ENCODE measurements at regions not wholly inside any gene's neighbourhood (a gene's known extent, or its start where the extent isn't known, plus 50 kb on each side); places are given as distances from the start of the nearest gene placed in this dataset.

GRCh38 chr5:8508231-8508630 is 639.3 kb downstream of the MTRR start:
- TF ChIP-seq CTCF (IDR thresholded peaks at IDR 0.05; ENCODE audit: insufficient read depth, low read length, poor library complexity, severe bottlenecking): no peak
- Histone ChIP-seq H3K36me3 (ENCODE audit: control insufficient read depth, insufficient read depth, low read length) (no peaks in the 10 kb centered on the region), H3K27me3 (replicated peaks; ENCODE audit: control insufficient read depth, insufficient read depth, low read length) (no peaks in the 10 kb centered on the region), H3K4me3 (replicated peaks; ENCODE audit: low read depth, low read length) (no peak overlapping the region)
- no peak for DNase-seq (ENCODE audit: extremely low read depth, insufficient read length)

GRCh38 chr5:8516356-8516755 is 647.4 kb downstream of the MTRR start:
- Histone ChIP-seq H3K4me3 (replicated peaks; ENCODE audit: low read depth, low read length) (no peak overlapping the region), H3K27me3 (replicated peaks; ENCODE audit: control insufficient read depth, insufficient read depth, low read length) (no peaks in the 10 kb centered on the region), H3K36me3 (ENCODE audit: control insufficient read depth, insufficient read depth, low read length) (no peaks in the 10 kb centered on the region)
- no peak for DNase-seq (ENCODE audit: extremely low read depth, insufficient read length)
- no peak for TF ChIP-seq CTCF (IDR thresholded peaks at IDR 0.05; ENCODE audit: insufficient read depth, low read length, poor library complexity, severe bottlenecking)

DNA sequence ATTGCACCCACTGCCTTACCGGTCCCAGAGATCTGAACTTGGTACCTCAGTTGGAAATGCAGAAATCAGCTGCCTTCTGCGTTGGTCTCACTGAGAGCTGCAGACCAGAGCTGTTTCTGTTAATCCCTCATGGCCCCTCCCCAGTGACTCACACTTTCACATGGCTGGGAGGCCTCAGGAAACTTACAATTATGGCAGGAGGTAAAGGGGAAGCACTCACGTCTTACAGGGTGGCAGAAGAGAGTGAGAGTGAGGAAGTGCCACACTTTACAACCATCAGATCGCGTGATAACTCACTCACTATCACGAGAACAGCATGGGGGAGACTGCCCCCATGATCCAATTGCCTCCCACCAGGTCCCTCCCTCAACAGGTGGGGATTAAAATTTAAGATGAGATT is 648.5 kb downstream of the MTRR start:
- TF ChIP-seq CTCF (IDR thresholded peaks at IDR 0.05; ENCODE audit: insufficient read depth, low read length, poor library complexity, severe bottlenecking): no peak
- no peak for DNase-seq (ENCODE audit: extremely low read depth, insufficient read length)
- no peaks in the 10 kb centered on the region for H3K27me3 ChIP-seq (replicated peaks; ENCODE audit: control insufficient read depth, insufficient read depth, low read length)
- H3K36me3 ChIP-seq (ENCODE audit: control insufficient read depth, insufficient read depth, low read length): no peaks in the 10 kb centered on the region
- H3K4me3 ChIP-seq (replicated peaks; ENCODE audit: low read depth, low read length): no peak overlapping the region

- Histone ChIP-seq H3K27me3 (replicated peaks; ENCODE audit: control insufficient read depth, insufficient read depth, low read length) (no peaks in the 10 kb centered on the region), H3K36me3 (ENCODE audit: control insufficient read depth, insufficient read depth, low read length) (no peaks in the 10 kb centered on the region), H3K4me3 (replicated peaks; ENCODE audit: low read depth, low read length) (no peak overlapping the region)
- DNase-seq (ENCODE audit: extremely low read depth, insufficient read length): no peak
- TF ChIP-seq CTCF (IDR thresholded peaks at IDR 0.05; ENCODE audit: insufficient read depth, low read length, poor library complexity, severe bottlenecking): no peak
Observed at GRCh38 chr5:8520917-8521316, 652.0 kb downstream of the MTRR start.

- Histone ChIP-seq H3K27me3 (replicated peaks; ENCODE audit: control insufficient read depth, insufficient read depth, low read length) (no peaks in the 10 kb centered on the region), H3K4me3 (replicated peaks; ENCODE audit: low read depth, low read length) (no peak overlapping the region), H3K36me3 (ENCODE audit: control insufficient read depth, insufficient read depth, low read length) (no peaks in the 10 kb centered on the region)
- no peak for TF ChIP-seq CTCF (IDR thresholded peaks at IDR 0.05; ENCODE audit: insufficient read depth, low read length, poor library complexity, severe bottlenecking)
- DNase-seq (ENCODE audit: extremely low read depth, insufficient read length): no peak
Observed at GRCh38 chr5:8521991-8522390, 653.0 kb downstream of the MTRR start.

DNA sequence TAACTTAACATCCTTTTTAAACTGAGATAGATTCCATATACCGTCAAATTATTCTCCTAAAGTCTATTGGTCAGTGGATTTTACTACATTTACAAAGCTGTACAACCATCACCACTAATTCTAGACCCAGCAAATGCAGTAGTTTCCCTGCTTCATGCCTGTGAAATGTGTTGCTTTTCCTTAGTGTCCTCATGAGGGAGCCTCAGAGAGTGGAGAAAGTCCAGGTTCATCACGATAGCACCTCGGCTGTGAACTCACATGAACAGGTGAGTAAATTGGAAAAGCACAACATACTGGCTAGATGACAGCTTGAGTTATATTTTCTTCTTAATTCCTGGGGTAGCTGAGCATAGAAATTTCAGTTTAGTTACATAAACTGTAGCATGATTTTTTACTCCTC is 653.7 kb downstream of the MTRR start:
- DNase-seq (ENCODE audit: extremely low read depth, insufficient read length): no peak
- TF ChIP-seq CTCF (IDR thresholded peaks at IDR 0.05; ENCODE audit: insufficient read depth, low read length, poor library complexity, severe bottlenecking): no peak
- Histone ChIP-seq H3K36me3 (ENCODE audit: control insufficient read depth, insufficient read depth, low read length) (no peaks in the 10 kb centered on the region), H3K4me3 (replicated peaks; ENCODE audit: low read depth, low read length) (no peak overlapping the region), H3K27me3 (replicated peaks; ENCODE audit: control insufficient read depth, insufficient read depth, low read length) (no peaks in the 10 kb centered on the region)

All from GM06990 (cell line).